ENCODE measurements at regions not wholly inside any gene's neighbourhood (a gene's known extent, or its start where the extent isn't known, plus 50 kb on each side); places are given as distances from the start of the nearest gene placed in this dataset.

DNA sequence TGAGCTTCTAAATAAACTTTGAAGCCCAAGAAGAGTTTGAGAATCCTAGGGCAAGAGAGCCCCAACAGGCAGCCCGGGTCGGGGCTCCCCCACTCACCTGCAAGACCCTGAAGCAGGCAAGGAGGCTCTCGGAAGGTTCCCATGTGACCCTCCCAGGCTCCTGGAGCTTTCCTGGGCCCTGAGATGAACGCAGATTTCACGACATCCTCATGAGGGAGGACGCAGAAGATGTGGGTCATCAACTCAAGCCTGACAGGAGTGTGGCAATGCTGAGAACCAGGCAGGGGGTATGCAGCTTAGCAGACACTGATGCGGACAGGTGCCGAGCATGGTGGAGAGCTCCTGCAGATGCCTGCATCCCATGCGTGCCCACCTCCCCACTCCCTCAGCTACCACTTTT lies 184.5 kb upstream of the SLC24A3 start:
- no peaks in the 10 kb centered on the region for H3K9me2 ChIP-seq (ENCODE audit: insufficient read depth, low read length)
- H3K4me3 ChIP-seq (ENCODE audit: low read length), result no peak overlapping the region
- H3K4me2 ChIP-seq (ENCODE audit: low read length), result no peak overlapping the region
- no peak overlapping the region for H3K9ac ChIP-seq (ENCODE audit: low read length)
- no peaks in the 10 kb centered on the region for H3K36me3 ChIP-seq (ENCODE audit: insufficient read depth, low read length)
- no peaks in the 10 kb centered on the region for H3K27me3 ChIP-seq (ENCODE audit: insufficient read depth, low read depth, low read length)
- TF ChIP-seq POLR2AphosphoS5 (IDR thresholded peaks at IDR 0.05) (no peak), SMC3 (conservative IDR thresholded peaks at IDR 0.05; ENCODE audit: poor library complexity) (no peak), MXI1 (conservative IDR thresholded peaks at IDR 0.05; ENCODE audit: poor library complexity, severe bottlenecking) (no peak), EP300 (conservative IDR thresholded peaks at IDR 0.05; ENCODE audit: poor library complexity, severe bottlenecking) (no peak), RAD21 (conservative IDR thresholded peaks at IDR 0.05) (no peak), TAF1 (IDR thresholded peaks at IDR 0.05; ENCODE audit: low read depth) (no peak), EZH2 (IDR thresholded peaks at IDR 0.05; ENCODE audit: borderline replicate concordance, insufficient read depth, low read length, poor library complexity, severe bottlenecking) (no peak)
- TF ChIP-seq, protein P1, sequence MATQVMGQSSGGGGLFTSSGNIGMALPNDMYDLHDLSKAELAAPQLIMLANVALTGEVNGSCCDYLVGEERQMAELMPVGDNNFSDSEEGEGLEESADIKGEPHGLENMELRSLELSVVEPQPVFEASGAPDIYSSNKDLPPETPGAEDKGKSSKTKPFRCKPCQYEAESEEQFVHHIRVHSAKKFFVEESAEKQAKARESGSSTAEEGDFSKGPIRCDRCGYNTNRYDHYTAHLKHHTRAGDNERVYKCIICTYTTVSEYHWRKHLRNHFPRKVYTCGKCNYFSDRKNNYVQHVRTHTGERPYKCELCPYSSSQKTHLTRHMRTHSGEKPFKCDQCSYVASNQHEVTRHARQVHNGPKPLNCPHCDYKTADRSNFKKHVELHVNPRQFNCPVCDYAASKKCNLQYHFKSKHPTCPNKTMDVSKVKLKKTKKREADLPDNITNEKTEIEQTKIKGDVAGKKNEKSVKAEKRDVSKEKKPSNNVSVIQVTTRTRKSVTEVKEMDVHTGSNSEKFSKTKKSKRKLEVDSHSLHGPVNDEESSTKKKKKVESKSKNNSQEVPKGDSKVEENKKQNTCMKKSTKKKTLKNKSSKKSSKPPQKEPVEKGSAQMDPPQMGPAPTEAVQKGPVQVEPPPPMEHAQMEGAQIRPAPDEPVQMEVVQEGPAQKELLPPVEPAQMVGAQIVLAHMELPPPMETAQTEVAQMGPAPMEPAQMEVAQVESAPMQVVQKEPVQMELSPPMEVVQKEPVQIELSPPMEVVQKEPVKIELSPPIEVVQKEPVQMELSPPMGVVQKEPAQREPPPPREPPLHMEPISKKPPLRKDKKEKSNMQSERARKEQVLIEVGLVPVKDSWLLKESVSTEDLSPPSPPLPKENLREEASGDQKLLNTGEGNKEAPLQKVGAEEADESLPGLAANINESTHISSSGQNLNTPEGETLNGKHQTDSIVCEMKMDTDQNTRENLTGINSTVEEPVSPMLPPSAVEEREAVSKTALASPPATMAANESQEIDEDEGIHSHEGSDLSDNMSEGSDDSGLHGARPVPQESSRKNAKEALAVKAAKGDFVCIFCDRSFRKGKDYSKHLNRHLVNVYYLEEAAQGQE (IDR thresholded peaks at IDR 0.05; ENCODE audit: borderline replicate concordance), result no peak
- TF ChIP-seq, protein P2, sequence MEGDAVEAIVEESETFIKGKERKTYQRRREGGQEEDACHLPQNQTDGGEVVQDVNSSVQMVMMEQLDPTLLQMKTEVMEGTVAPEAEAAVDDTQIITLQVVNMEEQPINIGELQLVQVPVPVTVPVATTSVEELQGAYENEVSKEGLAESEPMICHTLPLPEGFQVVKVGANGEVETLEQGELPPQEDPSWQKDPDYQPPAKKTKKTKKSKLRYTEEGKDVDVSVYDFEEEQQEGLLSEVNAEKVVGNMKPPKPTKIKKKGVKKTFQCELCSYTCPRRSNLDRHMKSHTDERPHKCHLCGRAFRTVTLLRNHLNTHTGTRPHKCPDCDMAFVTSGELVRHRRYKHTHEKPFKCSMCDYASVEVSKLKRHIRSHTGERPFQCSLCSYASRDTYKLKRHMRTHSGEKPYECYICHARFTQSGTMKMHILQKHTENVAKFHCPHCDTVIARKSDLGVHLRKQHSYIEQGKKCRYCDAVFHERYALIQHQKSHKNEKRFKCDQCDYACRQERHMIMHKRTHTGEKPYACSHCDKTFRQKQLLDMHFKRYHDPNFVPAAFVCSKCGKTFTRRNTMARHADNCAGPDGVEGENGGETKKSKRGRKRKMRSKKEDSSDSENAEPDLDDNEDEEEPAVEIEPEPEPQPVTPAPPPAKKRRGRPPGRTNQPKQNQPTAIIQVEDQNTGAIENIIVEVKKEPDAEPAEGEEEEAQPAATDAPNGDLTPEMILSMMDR (IDR thresholded peaks at IDR 0.05; ENCODE audit: poor library complexity, severe bottlenecking), result no peak
- no peak overlapping the region for H2AFZ ChIP-seq (ENCODE audit: low read depth, low read length)
- no peaks in the 10 kb centered on the region for H3K79me2 ChIP-seq (replicated peaks; ENCODE audit: insufficient read depth, low read length)
- no peaks in the 10 kb centered on the region for H4K20me1 ChIP-seq (ENCODE audit: insufficient read depth)
- H3K9me3 ChIP-seq (ENCODE audit: low read length), result no peaks in the 10 kb centered on the region
- H3K27ac ChIP-seq (ENCODE audit: low read length), result no peak overlapping the region
- H3F3A ChIP-seq (ENCODE audit: insufficient read depth, low read length, poor library complexity, severe bottlenecking), result no peaks in the 10 kb centered on the region

DNA sequence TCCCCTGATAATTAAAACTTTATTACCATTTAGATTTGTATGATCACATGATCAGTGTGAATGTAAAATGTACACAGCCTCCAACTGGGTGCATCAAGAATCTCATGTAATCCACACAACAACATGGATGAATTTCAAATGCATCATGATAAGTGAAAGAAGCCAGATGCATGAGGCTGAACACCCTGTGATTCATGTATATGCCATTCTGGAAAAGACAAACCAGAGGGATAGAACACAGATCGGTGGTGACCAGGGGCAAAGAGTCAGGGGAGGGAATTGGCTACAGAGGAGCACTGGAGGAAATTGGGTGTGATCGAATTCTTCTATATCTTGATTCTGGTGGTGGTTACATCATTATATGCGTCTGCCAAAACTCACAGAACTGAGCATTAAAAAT lies 170.7 kb upstream of the SLC24A3 start:
- H3K9ac ChIP-seq (ENCODE audit: low read length), result no peak overlapping the region
- no peak overlapping the region for H3K27ac ChIP-seq (ENCODE audit: low read length)
- H3K9me3 ChIP-seq (ENCODE audit: low read length), result no peaks in the 10 kb centered on the region
- no peaks in the 10 kb centered on the region for H3K27me3 ChIP-seq (ENCODE audit: insufficient read depth, low read depth, low read length)
- H4K20me1 ChIP-seq (ENCODE audit: insufficient read depth), result no peaks in the 10 kb centered on the region
- H3K4me3 ChIP-seq (ENCODE audit: low read length), result no peak overlapping the region
- no peak overlapping the region for H2AFZ ChIP-seq (ENCODE audit: low read depth, low read length)
- H3K4me2 ChIP-seq (ENCODE audit: low read length), result no peak overlapping the region
- H3K79me2 ChIP-seq (replicated peaks; ENCODE audit: insufficient read depth, low read length), result no peaks in the 10 kb centered on the region
- no peaks in the 10 kb centered on the region for H3K9me2 ChIP-seq (ENCODE audit: insufficient read depth, low read length)
- TF ChIP-seq EP300 (conservative IDR thresholded peaks at IDR 0.05; ENCODE audit: poor library complexity, severe bottlenecking) (no peak), SMC3 (conservative IDR thresholded peaks at IDR 0.05; ENCODE audit: poor library complexity) (no peak), POLR2AphosphoS5 (IDR thresholded peaks at IDR 0.05) (no peak), RAD21 (conservative IDR thresholded peaks at IDR 0.05) (no peak), TAF1 (IDR thresholded peaks at IDR 0.05; ENCODE audit: low read depth) (no peak), MXI1 (conservative IDR thresholded peaks at IDR 0.05; ENCODE audit: poor library complexity, severe bottlenecking) (no peak), EZH2 (IDR thresholded peaks at IDR 0.05; ENCODE audit: borderline replicate concordance, insufficient read depth, low read length, poor library complexity, severe bottlenecking) (no peak)
- TF ChIP-seq, protein P1 (IDR thresholded peaks at IDR 0.05; ENCODE audit: borderline replicate concordance), result no peak
- TF ChIP-seq, protein P2 (IDR thresholded peaks at IDR 0.05; ENCODE audit: poor library complexity, severe bottlenecking), result no peak
- no peaks in the 10 kb centered on the region for H3F3A ChIP-seq (ENCODE audit: insufficient read depth, low read length, poor library complexity, severe bottlenecking)
- H3K36me3 ChIP-seq (ENCODE audit: insufficient read depth, low read length), result no peaks in the 10 kb centered on the region

All from neural cell (in vitro differentiated cells).